ENCODE measurements at regions not wholly inside any gene's neighbourhood (a gene's known extent, or its start where the extent isn't known, plus 50 kb on each side); places are given as distances from the start of the nearest gene placed in this dataset.

DNA sequence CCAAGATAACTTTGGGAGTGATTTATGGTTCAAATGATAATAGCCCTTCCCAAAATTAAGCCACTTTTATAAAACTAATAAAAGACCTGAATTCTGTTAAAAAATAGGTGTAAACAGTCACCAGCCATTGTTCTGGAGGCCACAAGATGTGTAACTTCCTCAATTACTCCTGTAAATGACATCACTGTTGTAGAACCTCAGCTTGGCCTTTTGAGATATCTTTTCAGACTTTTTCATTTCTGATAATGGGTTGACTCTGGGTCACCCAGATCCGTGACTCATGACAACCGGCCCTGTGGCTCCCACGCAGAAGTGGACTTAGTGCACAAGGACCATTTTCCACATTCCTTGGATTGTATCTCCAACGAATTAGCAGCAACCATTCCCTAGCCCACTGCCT lies 106.6 kb downstream of the DKK1 start:
- DNase-seq (no peak), ATAC-seq (ENCODE audit: low read depth in 2 of 2) (no peak)
- Histone ChIP-seq H3K27ac (ENCODE audit: insufficient read depth, low read length, poor library complexity, severe bottlenecking) (no peak overlapping the region), H3K27me3 (ENCODE audit: control insufficient read depth, insufficient read depth, low read length) (no peaks in the 10 kb centered on the region), H3K36me3 (ENCODE audit: control insufficient read depth, insufficient read depth, low read length) (no peaks in the 10 kb centered on the region), H3K4me1 (ENCODE audit: control insufficient read depth, insufficient read depth, low read length, poor library complexity, severe bottlenecking) (no peaks in the 10 kb centered on the region), H3K9me3 (ENCODE audit: control insufficient read depth in 2 of 2, low read length in 2 of 2) (peaks cover 2 to 8% of the 10 kb centered on the region in 2 experiments), H3K4me3 (ENCODE audit: low read depth, low read length) (no peak overlapping the region)
- Mint-ChIP-seq H3K27me3 (no peaks in the 10 kb centered on the region), H3K4me3 (no peak overlapping the region), H3K36me3 (no peaks in the 10 kb centered on the region), H3K27ac (no peak overlapping the region), H3K4me1 (no peaks in the 10 kb centered on the region), H3K9me3 (peaks cover 0 to 9% (median 2%) of the 10 kb centered on the region in 7 donors)

DNA sequence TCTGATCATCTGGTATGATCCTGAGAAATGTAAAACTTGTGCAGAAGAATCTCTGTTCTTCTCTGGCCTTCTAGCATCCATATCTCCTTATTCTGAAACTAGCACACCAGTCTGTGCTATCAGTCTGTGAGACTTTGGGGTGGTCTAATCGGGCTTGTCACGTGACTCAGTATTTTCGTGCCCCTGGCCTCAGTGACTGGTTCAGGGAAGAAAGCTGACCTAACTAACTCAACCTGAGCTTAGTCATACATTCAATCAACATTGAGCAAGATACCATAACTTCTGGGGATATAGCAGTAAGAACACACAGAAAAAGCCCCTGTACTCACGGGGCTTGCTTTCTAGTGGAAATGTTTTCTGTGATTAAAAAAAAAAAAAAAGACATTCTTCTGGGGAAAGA lies 109.3 kb downstream of the DKK1 start:
- Mint-ChIP-seq H3K9me3 (peaks cover 1 to 11% (median 5%) of the 10 kb centered on the region in 7 donors), H3K36me3 (no peaks in the 10 kb centered on the region), H3K4me1 (no peaks in the 10 kb centered on the region), H3K27ac (no peak overlapping the region), H3K4me3 (no peak overlapping the region), H3K27me3 (no peaks in the 10 kb centered on the region)
- H3K9me3 ChIP-seq (ENCODE audit: control insufficient read depth in 2 of 2, low read length in 2 of 2), result peaks cover 2 to 8% of the 10 kb centered on the region in 2 experiments
- ATAC-seq (ENCODE audit: low read depth in 2 of 2) (no peak), DNase-seq (no peak)
- H3K4me1 ChIP-seq (ENCODE audit: control insufficient read depth, insufficient read depth, low read length, poor library complexity, severe bottlenecking), result no peaks in the 10 kb centered on the region
- no peaks in the 10 kb centered on the region for H3K36me3 ChIP-seq (ENCODE audit: control insufficient read depth, insufficient read depth, low read length)
- no peaks in the 10 kb centered on the region for H3K27me3 ChIP-seq (ENCODE audit: control insufficient read depth, insufficient read depth, low read length)
- no peak overlapping the region for H3K27ac ChIP-seq (ENCODE audit: insufficient read depth, low read length, poor library complexity, severe bottlenecking)
- no peak overlapping the region for H3K4me3 ChIP-seq (ENCODE audit: low read depth, low read length)

GRCh38 chr10:52424341-52424740 lies 110.3 kb downstream of the DKK1 start:
- H3K27ac ChIP-seq (ENCODE audit: insufficient read depth, low read length, poor library complexity, severe bottlenecking), result no peak overlapping the region
- Mint-ChIP-seq H3K27me3 (no peaks in the 10 kb centered on the region), H3K9me3 (peaks cover 1 to 14% (median 8%) of the 10 kb centered on the region in 7 donors), H3K4me3 (no peak overlapping the region), H3K36me3 (no peaks in the 10 kb centered on the region), H3K4me1 (no peaks in the 10 kb centered on the region), H3K27ac (no peak overlapping the region)
- DNase-seq (no peak), ATAC-seq (ENCODE audit: low read depth in 2 of 2) (no peak)
- no peaks in the 10 kb centered on the region for H3K4me1 ChIP-seq (ENCODE audit: control insufficient read depth, insufficient read depth, low read length, poor library complexity, severe bottlenecking)
- no peak overlapping the region for H3K4me3 ChIP-seq (ENCODE audit: low read depth, low read length)
- peaks cover 2 to 8% of the 10 kb centered on the region in 2 experiments for H3K9me3 ChIP-seq (ENCODE audit: control insufficient read depth in 2 of 2, low read length in 2 of 2)
- no peaks in the 10 kb centered on the region for H3K36me3 ChIP-seq (ENCODE audit: control insufficient read depth, insufficient read depth, low read length)
- H3K27me3 ChIP-seq (ENCODE audit: control insufficient read depth, insufficient read depth, low read length), result no peaks in the 10 kb centered on the region

DNA sequence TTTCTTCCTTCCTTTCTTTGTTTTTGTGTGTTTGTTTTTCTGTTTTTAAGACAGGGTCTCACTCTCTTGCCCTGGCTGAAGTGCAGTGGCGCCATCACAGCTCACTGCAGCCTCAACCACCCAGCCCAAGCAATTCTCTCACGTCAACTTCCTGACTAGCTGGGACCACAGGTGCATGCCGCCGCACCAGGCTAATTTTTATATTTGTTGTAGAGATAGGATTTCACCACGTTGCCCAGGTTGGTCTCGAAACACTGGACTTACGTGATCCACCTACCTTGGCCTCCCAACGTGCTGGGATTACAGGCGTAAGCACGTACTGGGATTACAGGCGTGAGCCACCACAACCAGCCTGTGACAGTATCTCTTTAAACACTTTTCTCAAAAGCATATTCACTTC lies 120.7 kb downstream of the DKK1 start:
- DNase-seq (no peak), ATAC-seq (ENCODE audit: low read depth in 2 of 2) (no peak)
- peaks cover 0 to 9% (median 3%) of the 10 kb centered on the region in 7 donors for H3K9me3 Mint-ChIP-seq
- H3K4me3 Mint-ChIP-seq, result no peak overlapping the region
- H3K27ac ChIP-seq (ENCODE audit: insufficient read depth, low read length, poor library complexity, severe bottlenecking), result no peak overlapping the region
- H3K36me3 Mint-ChIP-seq, result no peaks in the 10 kb centered on the region
- H3K4me3 ChIP-seq (ENCODE audit: low read depth, low read length), result no peak overlapping the region
- H3K27me3 Mint-ChIP-seq, result no peaks in the 10 kb centered on the region
- H3K27me3 ChIP-seq (ENCODE audit: control insufficient read depth, insufficient read depth, low read length), result no peaks in the 10 kb centered on the region
- H3K4me1 ChIP-seq (ENCODE audit: control insufficient read depth, insufficient read depth, low read length, poor library complexity, severe bottlenecking), result no peaks in the 10 kb centered on the region
- no peaks in the 10 kb centered on the region for H3K36me3 ChIP-seq (ENCODE audit: control insufficient read depth, insufficient read depth, low read length)
- no peaks in the 10 kb centered on the region for H3K4me1 Mint-ChIP-seq
- H3K9me3 ChIP-seq (ENCODE audit: control insufficient read depth in 2 of 2, low read length in 2 of 2), result no peaks in the 10 kb centered on the region
- no peak overlapping the region for H3K27ac Mint-ChIP-seq

- Histone ChIP-seq H3K27ac (ENCODE audit: insufficient read depth, low read length, poor library complexity, severe bottlenecking) (no peak overlapping the region), H3K4me1 (ENCODE audit: control insufficient read depth, insufficient read depth, low read length, poor library complexity, severe bottlenecking) (no peaks in the 10 kb centered on the region), H3K27me3 (ENCODE audit: control insufficient read depth, insufficient read depth, low read length) (no peaks in the 10 kb centered on the region), H3K4me3 (ENCODE audit: low read depth, low read length) (no peak overlapping the region), H3K36me3 (ENCODE audit: control insufficient read depth, insufficient read depth, low read length) (no peaks in the 10 kb centered on the region), H3K9me3 (ENCODE audit: control insufficient read depth in 2 of 2, low read length in 2 of 2) (no peaks in the 10 kb centered on the region)
- ATAC-seq (ENCODE audit: low read depth in 2 of 2), result no peak
- no peaks in the 10 kb centered on the region for H3K36me3 Mint-ChIP-seq
- H3K27me3 Mint-ChIP-seq, result no peaks in the 10 kb centered on the region
- H3K9me3 Mint-ChIP-seq, result peaks cover 0 to 6% (median 1%) of the 10 kb centered on the region in 7 donors
- H3K4me3 Mint-ChIP-seq, result no peak overlapping the region
- no peak for DNase-seq
- no peaks in the 10 kb centered on the region for H3K4me1 Mint-ChIP-seq
- H3K27ac Mint-ChIP-seq, result no peak overlapping the region
Measured at GRCh38 chr10:52436664-52437063, 122.6 kb downstream of the DKK1 start.

DNA sequence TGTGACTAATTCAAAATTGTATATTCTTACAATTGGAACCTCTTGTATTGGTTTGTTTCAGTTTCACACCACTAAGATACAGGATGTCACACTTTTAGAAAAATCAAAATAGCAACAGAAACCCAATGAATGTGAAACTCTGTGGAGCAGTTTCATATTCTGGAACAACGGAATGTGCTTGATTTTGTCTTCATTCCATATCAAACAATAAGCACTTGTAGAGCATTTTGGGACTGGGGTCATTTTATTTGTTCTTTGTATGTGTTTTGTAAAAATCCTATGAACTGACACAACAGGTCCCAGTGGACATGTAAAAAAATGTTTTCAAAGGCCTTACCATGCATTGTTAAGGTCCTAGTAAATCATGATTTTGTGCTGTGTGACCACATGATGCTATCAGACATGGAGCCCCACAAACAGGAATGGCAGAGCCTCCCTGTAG lies 123.1 kb downstream of the DKK1 start:
- peaks cover 0 to 5% (median 1%) of the 10 kb centered on the region in 7 donors for H3K9me3 Mint-ChIP-seq
- H3K4me1 ChIP-seq (ENCODE audit: control insufficient read depth, insufficient read depth, low read length, poor library complexity, severe bottlenecking), result no peaks in the 10 kb centered on the region
- no peak for DNase-seq
- H3K4me1 Mint-ChIP-seq, result no peaks in the 10 kb centered on the region
- no peaks in the 10 kb centered on the region for H3K36me3 ChIP-seq (ENCODE audit: control insufficient read depth, insufficient read depth, low read length)
- ATAC-seq (ENCODE audit: low read depth in 2 of 2), result no peak
- no peak overlapping the region for H3K4me3 Mint-ChIP-seq
- H3K27ac ChIP-seq (ENCODE audit: insufficient read depth, low read length, poor library complexity, severe bottlenecking), result no peak overlapping the region
- no peaks in the 10 kb centered on the region for H3K27me3 Mint-ChIP-seq
- no peak overlapping the region for H3K4me3 ChIP-seq (ENCODE audit: low read depth, low read length)
- H3K36me3 Mint-ChIP-seq, result no peaks in the 10 kb centered on the region
- no peaks in the 10 kb centered on the region for H3K27me3 ChIP-seq (ENCODE audit: control insufficient read depth, insufficient read depth, low read length)
- H3K27ac Mint-ChIP-seq, result no peak overlapping the region
- H3K9me3 ChIP-seq (ENCODE audit: control insufficient read depth in 2 of 2, low read length in 2 of 2), result no peaks in the 10 kb centered on the region

- Mint-ChIP-seq H3K36me3 (no peaks in the 10 kb centered on the region), H3K4me3 (no peak overlapping the region), H3K4me1 (no peaks in the 10 kb centered on the region), H3K9me3 (peaks cover 0 to 3% (median 1%) of the 10 kb centered on the region in 7 donors), H3K27ac (no peak overlapping the region), H3K27me3 (no peaks in the 10 kb centered on the region)
- Histone ChIP-seq H3K4me3 (ENCODE audit: low read depth, low read length) (no peak overlapping the region), H3K9me3 (ENCODE audit: control insufficient read depth in 2 of 2, low read length in 2 of 2) (no peaks in the 10 kb centered on the region), H3K4me1 (ENCODE audit: control insufficient read depth, insufficient read depth, low read length, poor library complexity, severe bottlenecking) (no peaks in the 10 kb centered on the region), H3K27ac (ENCODE audit: insufficient read depth, low read length, poor library complexity, severe bottlenecking) (no peak overlapping the region), H3K27me3 (ENCODE audit: control insufficient read depth, insufficient read depth, low read length) (no peaks in the 10 kb centered on the region), H3K36me3 (ENCODE audit: control insufficient read depth, insufficient read depth, low read length) (no peaks in the 10 kb centered on the region)
- DNase-seq, result no peak
- no peak for ATAC-seq (ENCODE audit: low read depth in 2 of 2)
Measured at GRCh38 chr10:52438119-52438518, 124.0 kb downstream of the DKK1 start.

DNA sequence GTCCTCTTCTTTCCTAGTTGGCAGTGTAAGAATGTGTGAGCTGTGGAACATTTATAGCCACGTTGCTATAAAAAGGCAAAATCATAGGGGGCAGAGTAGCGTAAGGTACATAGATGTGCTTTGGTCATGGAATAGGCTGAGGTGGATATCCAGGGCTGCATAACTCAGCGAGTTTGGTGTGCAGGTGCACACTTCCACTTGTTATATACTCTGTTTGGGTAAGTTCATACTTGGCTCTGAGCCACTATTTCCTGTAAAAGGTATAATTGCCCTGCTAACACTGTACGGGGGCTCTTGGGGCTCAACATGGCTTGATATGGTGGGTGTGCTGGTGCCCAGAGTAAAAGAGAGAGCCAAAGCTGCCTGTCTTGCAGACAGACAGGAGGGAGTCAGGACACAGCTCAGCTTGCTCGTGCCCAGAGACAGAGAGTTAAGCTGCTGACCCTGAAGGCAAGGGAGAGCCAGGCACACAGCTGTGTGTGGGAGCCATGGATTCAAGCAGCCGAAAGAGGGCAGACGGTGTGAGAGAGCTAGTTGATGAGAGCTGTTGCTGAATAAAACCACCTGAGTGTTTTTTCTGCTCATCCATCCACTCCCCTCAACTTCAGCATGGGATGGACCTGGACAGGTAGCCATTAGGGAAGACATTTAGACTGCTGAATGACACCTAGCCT lies 126.7 kb downstream of the DKK1 start:
- DNase-seq (no peak), ATAC-seq (ENCODE audit: low read depth in 2 of 2) (no peak)
- Mint-ChIP-seq H3K9me3 (peaks cover 0 to 3% (median 0%) of the 10 kb centered on the region in 7 donors), H3K4me3 (no peak overlapping the region), H3K36me3 (no peaks in the 10 kb centered on the region), H3K4me1 (no peaks in the 10 kb centered on the region), H3K27ac (no peak overlapping the region), H3K27me3 (no peaks in the 10 kb centered on the region)
- H3K27me3 ChIP-seq (ENCODE audit: control insufficient read depth, insufficient read depth, low read length), result no peaks in the 10 kb centered on the region
- no peaks in the 10 kb centered on the region for H3K4me1 ChIP-seq (ENCODE audit: control insufficient read depth, insufficient read depth, low read length, poor library complexity, severe bottlenecking)
- no peak overlapping the region for H3K27ac ChIP-seq (ENCODE audit: insufficient read depth, low read length, poor library complexity, severe bottlenecking)
- no peak overlapping the region for H3K4me3 ChIP-seq (ENCODE audit: low read depth, low read length)
- H3K9me3 ChIP-seq (ENCODE audit: control insufficient read depth in 2 of 2, low read length in 2 of 2), result no peaks in the 10 kb centered on the region
- H3K36me3 ChIP-seq (ENCODE audit: control insufficient read depth, insufficient read depth, low read length), result no peaks in the 10 kb centered on the region

Data from CD4-positive, CD25-positive, alpha-beta regulatory T cell (primary cell).